BJ (cell line): ENCODE measurements at regions not wholly inside any gene's neighbourhood (a gene's known extent, or its start where the extent isn't known, plus 50 kb on each side); places are given as distances from the start of the nearest gene placed in this dataset.

Experiments used
- CTCF ChIA-PET: fragments of 350-600 bp; formaldehyde crosslinking; extraction: SDS; loops from one replicate; lab custom pipeline; 2021; ENCODE audit warnings: antibody characterized with exemption, inconsistent platforms; lab: Yijun Ruan, JAX
- POLR2A ChIA-PET: fragments of 300-600 bp; sonication (Branson Sonifier 250); formaldehyde crosslinking; extraction: SDS; loops from one replicate; lab custom pipeline; 2021; ENCODE audit warnings: antibody characterized with exemption; lab: Charles Lee
- DNase-seq: peaks from one replicate; pipeline ENCODE4 v3.0.0-alpha.2; 2011; ENCODE audit warnings: low read depth
- H3K27me3 ChIP-seq: 2 replicates; pipeline ENCODE4 v1.6.0; 2011; ENCODE audit warnings: low read length; ENCODE audit not compliant: control insufficient read depth, insufficient read depth
- H3K36me3 ChIP-seq: 2 replicates; pipeline ENCODE4 v1.5.1; 2011; ENCODE audit warnings: low read length; ENCODE audit not compliant: control insufficient read depth, insufficient read depth
- H3K4me3 ChIP-seq: 2 replicates; pipeline ENCODE4 v1.5.1; 2011; ENCODE audit warnings: low read depth, mild to moderate bottlenecking, control low read depth, low read length
- TF ChIP-seq, protein P1 (sequence below): IDR thresholded peaks from 2 replicates; pipeline ENCODE4 v1.5.1; 2011; ENCODE audit warnings: low read depth, mild to moderate bottlenecking, control low read depth, inconsistent platforms, low read length, moderate library complexity; ENCODE audit not compliant: insufficient read depth

DNA sequence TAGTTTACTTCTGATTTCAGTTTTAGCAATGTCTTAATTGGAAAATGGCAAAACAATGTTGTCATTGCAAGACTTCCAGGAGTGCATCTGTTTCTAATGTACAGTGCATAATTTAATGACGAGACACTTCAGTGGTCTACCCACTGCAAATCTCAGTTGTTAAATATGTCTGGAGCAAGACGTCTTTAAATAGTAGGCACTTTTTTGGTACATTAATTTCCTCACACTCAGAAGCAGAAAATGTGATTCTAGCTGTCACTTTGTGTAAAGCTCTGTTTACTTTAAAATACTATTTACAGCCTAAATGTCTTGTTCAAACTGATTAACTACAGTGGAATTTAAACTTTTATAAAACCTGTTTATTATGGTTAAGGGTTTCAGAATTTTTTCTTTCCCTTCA, 815.5 kb downstream of the TLE1 start:
- TF ChIP-seq, protein P1, sequence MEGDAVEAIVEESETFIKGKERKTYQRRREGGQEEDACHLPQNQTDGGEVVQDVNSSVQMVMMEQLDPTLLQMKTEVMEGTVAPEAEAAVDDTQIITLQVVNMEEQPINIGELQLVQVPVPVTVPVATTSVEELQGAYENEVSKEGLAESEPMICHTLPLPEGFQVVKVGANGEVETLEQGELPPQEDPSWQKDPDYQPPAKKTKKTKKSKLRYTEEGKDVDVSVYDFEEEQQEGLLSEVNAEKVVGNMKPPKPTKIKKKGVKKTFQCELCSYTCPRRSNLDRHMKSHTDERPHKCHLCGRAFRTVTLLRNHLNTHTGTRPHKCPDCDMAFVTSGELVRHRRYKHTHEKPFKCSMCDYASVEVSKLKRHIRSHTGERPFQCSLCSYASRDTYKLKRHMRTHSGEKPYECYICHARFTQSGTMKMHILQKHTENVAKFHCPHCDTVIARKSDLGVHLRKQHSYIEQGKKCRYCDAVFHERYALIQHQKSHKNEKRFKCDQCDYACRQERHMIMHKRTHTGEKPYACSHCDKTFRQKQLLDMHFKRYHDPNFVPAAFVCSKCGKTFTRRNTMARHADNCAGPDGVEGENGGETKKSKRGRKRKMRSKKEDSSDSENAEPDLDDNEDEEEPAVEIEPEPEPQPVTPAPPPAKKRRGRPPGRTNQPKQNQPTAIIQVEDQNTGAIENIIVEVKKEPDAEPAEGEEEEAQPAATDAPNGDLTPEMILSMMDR, result no peak
- CTCF ChIA-PET, result no interaction called here

DNA sequence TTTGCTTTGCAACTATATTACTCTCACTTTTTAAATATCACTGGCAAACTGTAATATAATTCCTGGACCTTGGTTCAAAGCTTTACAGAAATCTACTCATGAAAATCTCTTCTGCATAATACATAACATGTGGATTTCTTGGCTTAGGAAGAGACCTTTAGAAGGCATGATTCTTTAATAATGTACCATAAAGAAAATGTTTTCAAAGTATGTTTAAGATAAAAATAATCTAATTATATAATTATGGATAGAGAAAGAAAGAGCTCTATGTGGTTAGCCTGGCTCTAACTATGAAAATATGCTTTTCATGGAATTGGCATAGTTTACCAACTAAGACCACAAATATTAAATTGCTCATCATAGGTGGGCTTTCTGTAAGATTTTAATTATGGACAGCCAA, 817.8 kb downstream of the TLE1 start:
- TF ChIP-seq, protein P1, result no peak
- CTCF ChIA-PET, result no interaction called here
- H3K27me3 ChIP-seq, result no peaks in the 10 kb centered on the region
- no peaks in the 10 kb centered on the region for H3K36me3 ChIP-seq
- no peak overlapping the region for H3K4me3 ChIP-seq
- DNase-seq, result no peak
- POLR2A ChIA-PET, result no interaction called here

More for the DNA sequence above, 815.5 kb downstream of the TLE1 start:
- POLR2A ChIA-PET, result no interaction called here
- no peak overlapping the region for H3K4me3 ChIP-seq
- peak; percentile 9 for DNase-seq
- no peaks in the 10 kb centered on the region for H3K36me3 ChIP-seq
- H3K27me3 ChIP-seq, result no peaks in the 10 kb centered on the region

DNA sequence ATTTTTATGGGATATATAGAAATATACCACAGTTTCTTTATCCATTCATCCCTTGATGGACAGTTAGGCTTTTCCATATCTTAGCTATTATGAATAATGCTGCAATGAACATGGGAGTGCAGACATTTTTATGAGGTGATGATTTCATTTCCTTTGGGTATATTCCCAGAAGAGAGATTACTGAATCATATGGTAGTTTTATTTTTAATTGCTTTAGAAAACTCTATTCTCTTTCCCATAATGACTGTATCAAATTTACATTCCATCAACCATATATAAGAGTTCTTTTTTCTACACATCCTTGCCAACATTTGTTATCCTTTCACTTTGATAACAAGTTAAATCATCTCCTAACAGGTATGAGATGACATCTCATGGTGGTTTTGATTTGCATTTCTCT, 821.6 kb downstream of the TLE1 start:
- Histone ChIP-seq H3K27me3 (no peaks in the 10 kb centered on the region), H3K36me3 (no peaks in the 10 kb centered on the region), H3K4me3 (no peak overlapping the region)
- ChIA-PET CTCF (no interaction called here), POLR2A (no interaction called here)
- DNase-seq, result no peak
- TF ChIP-seq, protein P1, result no peak

DNA sequence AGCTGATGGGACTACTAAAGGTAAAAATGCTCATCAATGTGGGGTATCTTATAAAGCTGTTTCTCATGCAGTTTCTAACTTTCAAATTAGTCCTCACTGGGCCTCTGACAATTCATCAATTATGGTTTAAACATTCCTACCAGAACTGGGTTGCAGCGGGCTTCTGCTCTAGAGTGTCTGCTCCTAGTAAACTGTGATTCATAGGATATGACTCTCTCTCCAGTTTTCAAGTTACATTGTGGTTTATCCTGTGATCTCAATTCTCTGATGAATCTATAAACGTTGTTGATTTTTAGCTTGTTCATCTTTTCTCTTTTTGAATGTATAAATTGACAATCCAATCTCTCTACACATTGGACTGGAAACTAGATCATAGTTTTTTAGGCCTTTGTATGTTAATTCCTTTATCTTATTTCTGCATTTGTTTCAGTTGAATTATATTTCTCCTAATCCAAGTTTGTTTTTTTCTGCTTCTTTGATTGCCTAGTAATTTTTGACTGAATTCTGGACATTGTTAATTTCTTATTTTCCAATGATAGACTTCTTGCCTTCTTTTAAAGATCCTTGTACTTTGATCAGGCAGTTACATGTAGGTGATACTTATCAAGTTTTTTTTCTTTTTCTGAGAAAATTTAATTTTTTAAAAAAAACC, 822.6 kb downstream of the TLE1 start:
- no peaks in the 10 kb centered on the region for H3K27me3 ChIP-seq
- TF ChIP-seq, protein P1, result no peak
- H3K36me3 ChIP-seq, result no peaks in the 10 kb centered on the region
- ChIA-PET CTCF (interaction anchor here (0.9 kb wide), 1 partner anchor 30 kb away, joined by 3 read pairs; no protein-coding TSS in a partner anchor), POLR2A (no interaction called here)
- H3K4me3 ChIP-seq, result no peak overlapping the region
- no peak for DNase-seq

DNA sequence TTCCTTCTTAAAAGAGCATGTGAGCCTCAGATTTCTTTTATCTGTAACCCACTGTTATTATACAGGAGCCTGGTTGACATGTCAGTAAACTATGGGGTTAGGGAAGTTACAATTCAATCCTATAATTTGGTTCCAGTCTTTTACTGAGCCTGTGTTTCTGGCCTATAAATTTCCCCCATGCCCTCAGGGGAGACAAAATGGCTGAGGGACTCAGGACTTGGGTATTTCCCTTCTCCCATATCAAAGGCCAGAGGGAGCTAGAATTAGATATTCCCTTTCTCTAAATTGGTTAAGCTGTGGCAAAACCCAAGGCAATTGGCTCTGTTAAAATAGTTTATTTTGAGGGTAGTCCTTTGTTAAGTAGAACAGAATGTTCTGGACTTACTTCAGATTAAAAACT, 823.2 kb downstream of the TLE1 start:
- CTCF ChIA-PET, result interaction anchor here (0.9 kb wide), 1 partner anchor 29 kb away, joined by 3 read pairs; no protein-coding TSS in a partner anchor
- TF ChIP-seq, protein P1, result no peak
- no peaks in the 10 kb centered on the region for H3K27me3 ChIP-seq
- no peak for DNase-seq
- H3K4me3 ChIP-seq, result no peak overlapping the region
- POLR2A ChIA-PET, result no interaction called here
- no peaks in the 10 kb centered on the region for H3K36me3 ChIP-seq
